WERI-Rb-1 (cell line): ENCODE measurements at regions not wholly inside any gene's neighbourhood (a gene's known extent, or its start where the extent isn't known, plus 50 kb on each side); places are given as distances from the start of the nearest gene placed in this dataset.
"Not testable (repeated sequence)": the region's sequence is repeated elsewhere in the genome, so short reads cannot be mapped to it uniquely, and the experiment has no call there.

Experiments used
- DNase-seq: peaks from one replicate; pipeline ENCODE4 v3.0.0-alpha.2; 2020
- H3K27ac ChIP-seq: fragments of 250-450 bp; sonication (Bioruptor Pico); 2 replicates; pipeline ENCODE4 v1.5.1; 2020; ENCODE audit warnings: mild to moderate bottlenecking, moderate library complexity
- H3K27me3 ChIP-seq: fragments of 250-450 bp; sonication (Bioruptor Pico); 2 replicates; pipeline ENCODE4 v1.5.1; 2021; ENCODE audit warnings: mild to moderate bottlenecking, low read depth, moderate library complexity; ENCODE audit not compliant: insufficient read depth, severe bottlenecking
- H3K36me3 ChIP-seq: fragments of 250-450 bp; sonication (Bioruptor Pico); 2 replicates; pipeline ENCODE4 v1.5.1; 2020; ENCODE audit warnings: mild to moderate bottlenecking, moderate library complexity
- H3K4me3 ChIP-seq: 2 replicates; pipeline ENCODE4 v1.5.1; 2011; ENCODE audit warnings: low read depth, mild to moderate bottlenecking, control low read depth, low read length
- H3K9me3 ChIP-seq: fragments of 250-450 bp; sonication (Bioruptor Pico); 2 replicates; pipeline ENCODE4 v1.5.1; 2021; ENCODE audit warnings: mild to moderate bottlenecking, moderate library complexity; ENCODE audit not compliant: severe bottlenecking
- TF ChIP-seq, protein P1 (sequence below): IDR thresholded peaks from 2 replicates; pipeline ENCODE4 v1.5.1; 2011; ENCODE audit warnings: low read depth, mild to moderate bottlenecking, control low read depth, inconsistent platforms, low read length

DNA sequence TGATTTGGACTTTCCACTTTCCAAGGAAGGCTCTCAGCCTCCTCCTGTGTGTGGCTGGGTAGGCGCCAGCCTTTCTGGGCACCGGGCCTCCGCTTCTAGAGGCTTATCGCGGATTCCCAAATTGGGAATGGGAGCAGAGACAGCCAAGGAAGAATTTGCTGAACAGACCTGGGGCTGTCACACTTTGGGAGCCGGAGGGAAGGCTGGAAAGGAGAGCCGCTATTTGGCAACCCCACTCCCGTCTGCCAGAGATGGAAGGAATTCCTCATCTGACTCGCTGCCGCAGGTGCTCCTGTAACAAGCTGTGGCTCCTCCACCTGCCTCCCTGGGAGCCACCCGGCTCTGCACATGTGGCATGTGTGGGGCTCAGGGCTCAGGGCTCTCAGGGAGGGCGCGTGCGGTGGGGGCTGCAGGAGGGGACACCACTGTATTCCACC, 50.8 kb upstream of the ECHDC3 start:
- Histone ChIP-seq H3K9me3 (no peaks in the 10 kb centered on the region), H3K27ac (no peak overlapping the region), H3K4me3 (no peak overlapping the region), H3K36me3 (no peaks in the 10 kb centered on the region), H3K27me3 (no peaks in the 10 kb centered on the region)
- TF ChIP-seq, protein P1, sequence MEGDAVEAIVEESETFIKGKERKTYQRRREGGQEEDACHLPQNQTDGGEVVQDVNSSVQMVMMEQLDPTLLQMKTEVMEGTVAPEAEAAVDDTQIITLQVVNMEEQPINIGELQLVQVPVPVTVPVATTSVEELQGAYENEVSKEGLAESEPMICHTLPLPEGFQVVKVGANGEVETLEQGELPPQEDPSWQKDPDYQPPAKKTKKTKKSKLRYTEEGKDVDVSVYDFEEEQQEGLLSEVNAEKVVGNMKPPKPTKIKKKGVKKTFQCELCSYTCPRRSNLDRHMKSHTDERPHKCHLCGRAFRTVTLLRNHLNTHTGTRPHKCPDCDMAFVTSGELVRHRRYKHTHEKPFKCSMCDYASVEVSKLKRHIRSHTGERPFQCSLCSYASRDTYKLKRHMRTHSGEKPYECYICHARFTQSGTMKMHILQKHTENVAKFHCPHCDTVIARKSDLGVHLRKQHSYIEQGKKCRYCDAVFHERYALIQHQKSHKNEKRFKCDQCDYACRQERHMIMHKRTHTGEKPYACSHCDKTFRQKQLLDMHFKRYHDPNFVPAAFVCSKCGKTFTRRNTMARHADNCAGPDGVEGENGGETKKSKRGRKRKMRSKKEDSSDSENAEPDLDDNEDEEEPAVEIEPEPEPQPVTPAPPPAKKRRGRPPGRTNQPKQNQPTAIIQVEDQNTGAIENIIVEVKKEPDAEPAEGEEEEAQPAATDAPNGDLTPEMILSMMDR = no peak
- no peak for DNase-seq

DNA sequence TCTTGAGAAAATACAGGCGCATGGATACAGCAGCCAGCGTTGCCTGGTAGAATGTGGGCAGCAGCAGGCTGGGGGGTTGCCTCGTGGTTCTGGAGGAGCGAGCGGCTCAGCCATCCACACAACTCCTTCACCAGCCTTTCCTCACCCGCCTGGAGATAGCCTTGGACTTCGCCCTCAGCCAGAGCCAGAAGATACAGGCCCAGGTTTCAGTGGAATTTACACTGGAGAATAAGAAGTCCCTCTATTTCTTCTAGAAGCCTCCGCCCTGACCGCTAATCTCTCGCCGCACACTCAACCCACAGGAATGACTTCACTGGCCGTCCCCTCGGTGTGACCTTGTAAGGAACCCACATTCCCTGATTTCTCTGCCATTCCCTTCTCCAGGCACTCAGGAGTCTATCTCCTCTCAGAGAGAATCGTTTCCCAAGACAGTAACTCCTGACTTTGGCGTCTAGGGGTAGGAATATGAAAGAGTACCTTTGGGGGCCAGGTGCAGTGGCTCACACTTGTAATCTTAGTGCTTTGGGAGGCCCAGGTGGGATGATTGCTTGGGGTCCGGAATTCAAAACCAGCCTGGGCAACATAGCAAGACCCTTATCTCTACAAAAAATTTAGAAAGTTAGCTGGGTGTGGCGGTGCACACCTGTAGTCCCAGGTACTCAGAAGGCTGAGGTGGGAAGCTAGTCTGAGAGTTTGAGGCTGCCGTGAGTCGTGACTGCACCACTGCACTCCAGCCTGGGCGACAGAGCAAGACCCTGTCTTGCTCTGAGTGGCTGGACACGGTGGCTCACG, 52.0 kb upstream of the ECHDC3 start:
- no peak for DNase-seq
- TF ChIP-seq, protein P1 = no peak
- Histone ChIP-seq H3K9me3 (no peaks in the 10 kb centered on the region), H3K36me3 (no peaks in the 10 kb centered on the region), H3K27me3 (no peaks in the 10 kb centered on the region), H3K27ac (no peak overlapping the region), H3K4me3 (no peak overlapping the region)

DNA sequence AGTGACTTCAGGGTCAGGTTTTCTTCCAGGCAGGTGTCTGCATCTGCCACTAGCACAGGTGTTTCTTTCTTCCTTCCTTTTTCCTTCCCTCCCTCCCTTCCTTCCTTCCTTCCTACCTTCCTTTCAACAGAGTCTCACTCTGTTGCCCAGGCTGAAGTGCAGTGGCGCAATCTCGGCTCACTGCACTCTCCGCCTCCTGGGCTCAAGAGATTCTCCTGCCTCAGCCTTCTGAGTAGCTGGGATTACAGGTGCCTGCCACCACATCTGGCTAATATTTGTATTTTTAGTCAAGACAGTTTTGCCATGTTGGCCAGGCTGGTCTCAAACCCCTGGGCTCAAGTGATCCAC, 53.8 kb upstream of the ECHDC3 start:
- H3K9me3 ChIP-seq, DNase-seq: not testable (repeated sequence)
- H3K27ac ChIP-seq = peak overlapping the region; percentile 37; the same call in 1 of the 2 replicates

DNA sequence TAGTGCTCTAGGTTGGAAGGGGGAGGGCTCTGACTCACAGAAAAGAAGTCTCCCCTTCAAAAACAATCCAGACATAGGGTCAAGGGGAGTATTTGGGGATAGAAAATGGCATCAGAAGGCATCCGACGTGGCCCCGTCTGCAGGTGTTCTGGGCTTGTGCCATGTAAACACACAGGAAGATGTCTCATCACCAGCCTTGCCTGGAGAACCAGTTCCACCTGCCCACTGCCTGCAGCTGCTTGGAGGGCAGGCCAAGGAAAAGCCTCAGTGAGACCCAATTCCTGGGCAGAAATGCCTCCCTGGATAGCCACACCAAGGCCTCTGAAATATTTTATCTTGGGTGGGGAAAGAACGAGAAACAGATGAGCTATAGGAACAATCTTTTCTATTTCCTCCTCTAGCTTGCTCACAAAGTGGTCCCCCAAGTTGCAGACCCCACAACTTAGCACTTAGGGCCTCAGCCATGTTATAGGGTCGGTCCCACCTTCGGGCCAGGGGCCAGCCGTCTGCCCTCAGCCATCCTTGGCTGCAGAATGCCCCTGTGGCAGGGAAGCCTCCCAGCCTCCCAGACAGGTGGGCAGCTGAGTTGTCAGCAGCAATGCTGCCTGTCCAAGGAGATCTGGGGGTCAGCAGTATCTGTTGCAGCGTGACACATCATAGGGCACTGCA, 54.3 kb upstream of the ECHDC3 start:
- Histone ChIP-seq H3K27me3 (no peaks in the 10 kb centered on the region), H3K9me3 (no peaks in the 10 kb centered on the region), H3K27ac (no peak overlapping the region), H3K36me3 (no peaks in the 10 kb centered on the region), H3K4me3 (no peak overlapping the region)
- TF ChIP-seq, protein P1 = no peak
- no peak for DNase-seq

More for the DNA sequence above, 53.8 kb upstream of the ECHDC3 start:
- H3K36me3 ChIP-seq, H3K27me3 ChIP-seq, H3K4me3 ChIP-seq: not testable (repeated sequence)

DNA sequence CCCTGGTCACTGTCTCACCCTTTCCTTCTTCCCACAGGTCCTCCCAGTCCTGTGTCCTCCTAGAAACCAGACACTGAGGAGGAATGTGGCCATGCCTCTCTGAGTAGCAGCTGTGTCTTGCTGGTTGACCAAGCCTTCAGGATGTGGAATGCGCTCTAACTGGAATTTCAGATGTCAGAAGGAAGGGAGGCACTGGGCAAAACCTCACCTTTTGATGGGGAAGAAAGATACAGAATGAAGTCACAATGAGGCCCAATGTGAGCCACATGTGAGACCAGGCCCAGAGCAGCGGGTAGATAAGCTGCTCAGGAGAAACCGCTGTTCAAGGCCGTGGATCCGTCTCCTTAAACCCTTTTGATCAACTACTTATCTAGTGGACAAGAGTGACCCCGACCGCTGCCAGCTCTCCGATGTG, 54.8 kb upstream of the ECHDC3 start:
- Histone ChIP-seq H3K9me3 (no peaks in the 10 kb centered on the region), H3K27ac (no peak overlapping the region), H3K4me3 (no peak overlapping the region), H3K36me3 (no peaks in the 10 kb centered on the region), H3K27me3 (no peaks in the 10 kb centered on the region)
- TF ChIP-seq, protein P1 = no peak
- no peak for DNase-seq

DNA sequence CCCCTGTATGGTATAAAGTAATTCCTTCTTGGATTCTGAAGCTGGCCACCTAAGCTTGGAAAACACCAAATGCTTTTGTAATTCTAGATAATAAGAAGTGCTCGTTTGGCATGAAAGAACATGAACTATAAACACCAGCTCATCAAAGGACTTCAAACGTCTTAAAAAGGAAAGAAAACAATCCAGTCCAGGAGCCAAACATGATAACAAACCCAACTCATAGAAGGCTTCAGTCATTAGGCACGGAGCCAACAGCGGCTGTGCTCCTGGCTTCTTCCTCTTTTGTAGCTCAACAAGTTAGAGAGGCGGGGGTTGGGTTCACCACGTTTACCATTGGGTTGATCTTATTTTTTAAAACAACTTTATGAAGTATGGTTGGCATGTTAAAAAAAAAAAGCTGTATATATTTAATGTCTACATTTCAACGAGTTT, 56.4 kb upstream of the ECHDC3 start:
- TF ChIP-seq, protein P1 = no peak
- H3K27me3 ChIP-seq = no peaks in the 10 kb centered on the region
- H3K36me3 ChIP-seq = no peaks in the 10 kb centered on the region
- no peak overlapping the region for H3K4me3 ChIP-seq
- no peak for DNase-seq
- no peak overlapping the region for H3K27ac ChIP-seq
- H3K9me3 ChIP-seq = no peaks in the 10 kb centered on the region
